NCI-H446 (cell line): ENCODE measurements at regions not wholly inside any gene's neighbourhood (a gene's known extent, or its start where the extent isn't known, plus 50 kb on each side); places are given as distances from the start of the nearest gene placed in this dataset.
"Not testable (repeated sequence)": the region's sequence is repeated elsewhere in the genome, so short reads cannot be mapped to it uniquely, and the experiment has no call there.

Experiments used
- DNase-seq, 2 experiments: peaks; one replicate each; lab custom pipeline; 2025; lab: John Stamatoyannopoulos, UW

GRCh38 chr10:9043466-9043865 is 989.0 kb downstream of the GATA3 start:
- DNase-seq: no peak

GRCh38 chr10:9045311-9045710 is 990.8 kb downstream of the GATA3 start:
- no peak for DNase-seq

GRCh38 chr10:9051328-9051974 is 997.0 kb downstream of the GATA3 start:
- DNase-seq: no peak

GRCh38 chr10:9052767-9053166 is 998.3 kb downstream of the GATA3 start:
- DNase-seq: no peak

- no peak for DNase-seq
Measured at GRCh38 chr10:9056521-9056920, 1002.0 kb downstream of the GATA3 start.

GRCh38 chr10:9057293-9057692 is 1002.8 kb downstream of the GATA3 start:
- DNase-seq: not testable (repeated sequence)

GRCh38 chr10:9060314-9060713 is 1005.8 kb downstream of the GATA3 start:
- no peak for DNase-seq

GRCh38 chr10:9061871-9062270 is 1007.4 kb downstream of the GATA3 start:
- DNase-seq: no peak

- DNase-seq: no peak
Measured at GRCh38 chr10:9066152-9066551, 1011.7 kb downstream of the GATA3 start.

- DNase-seq: no peak
Measured at GRCh38 chr10:9068003-9068402, 1013.5 kb downstream of the GATA3 start.

- DNase-seq: no peak
Measured at GRCh38 chr10:9069136-9069535, 1014.6 kb downstream of the GATA3 start.

- no peak for DNase-seq
Measured at GRCh38 chr10:9075420-9075819, 1020.9 kb downstream of the GATA3 start.

- DNase-seq: no peak
Measured at GRCh38 chr10:9076066-9076465, 1021.6 kb downstream of the GATA3 start.

GRCh38 chr10:9081253-9081652 is 1026.8 kb downstream of the GATA3 start:
- no peak for DNase-seq

GRCh38 chr10:9081961-9082360 is 1027.5 kb downstream of the GATA3 start:
- DNase-seq: no peak

GRCh38 chr10:9091530-9092093 is 1037.1 kb downstream of the GATA3 start:
- no peak for DNase-seq

GRCh38 chr10:9096288-9096687 is 1041.8 kb downstream of the GATA3 start:
- no peak for DNase-seq

- DNase-seq: no peak
Measured at GRCh38 chr10:9097206-9097990, 1042.9 kb downstream of the GATA3 start.

- no peak for DNase-seq
Measured at GRCh38 chr10:9097991-9098306, 1043.5 kb downstream of the GATA3 start.

GRCh38 chr10:9102026-9102425 is 1047.5 kb downstream of the GATA3 start:
- no peak for DNase-seq

- DNase-seq: no peak
Measured at GRCh38 chr10:9103301-9103700, 1048.8 kb downstream of the GATA3 start.

GRCh38 chr10:9111976-9112375 is 1057.5 kb downstream of the GATA3 start:
- DNase-seq: no peak

GRCh38 chr10:9126728-9127127 is 1072.2 kb downstream of the GATA3 start:
- no peak for DNase-seq

- no peak for DNase-seq
Measured at GRCh38 chr10:9137368-9137767, 1082.9 kb downstream of the GATA3 start.
